GM18868 (cell line): ENCODE measurements at regions not wholly inside any gene's neighbourhood (a gene's known extent, or its start where the extent isn't known, plus 50 kb on each side); places are given as distances from the start of the nearest gene placed in this dataset.

Experiments
- ATAC-seq: cut with Tn5 transposase; IDR thresholded peaks from one replicate; pipeline ENCODE4 v1.9.1; 2021; ENCODE audit warnings: mild to moderate bottlenecking, moderate library complexity; ENCODE audit not compliant: unreplicated experiment

- ATAC-seq = peak; percentile 70
Measured at GRCh38 chr13:34037636-34038540, 219.9 kb downstream of the RFC3 start.

DNA sequence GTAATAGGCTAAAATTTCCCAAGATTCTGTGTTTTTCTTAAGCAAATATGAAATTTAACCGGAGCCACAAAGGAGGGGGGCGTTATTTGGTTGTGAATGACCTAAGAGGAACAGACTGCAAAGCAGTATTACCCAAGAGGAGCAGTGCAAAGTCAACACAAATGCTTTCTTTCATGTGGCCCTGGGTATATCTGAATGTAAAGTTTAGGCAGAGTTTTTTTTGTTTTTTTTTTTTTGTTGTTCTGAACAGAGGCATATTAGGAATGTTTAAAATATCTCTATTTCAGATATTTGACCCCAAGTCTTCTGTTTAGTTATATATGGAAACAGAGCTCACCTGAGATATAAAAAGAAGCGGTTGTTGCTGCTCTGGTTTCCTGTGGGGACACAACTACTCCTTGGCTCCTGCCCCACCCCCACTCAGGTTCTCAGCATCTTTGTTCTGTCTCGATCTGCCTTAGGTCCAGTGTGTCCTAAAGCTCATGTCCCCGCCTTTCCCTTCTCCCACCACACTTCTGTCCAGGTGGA lies 220.7 kb downstream of the RFC3 start:
- peak; percentile 52 for ATAC-seq

DNA sequence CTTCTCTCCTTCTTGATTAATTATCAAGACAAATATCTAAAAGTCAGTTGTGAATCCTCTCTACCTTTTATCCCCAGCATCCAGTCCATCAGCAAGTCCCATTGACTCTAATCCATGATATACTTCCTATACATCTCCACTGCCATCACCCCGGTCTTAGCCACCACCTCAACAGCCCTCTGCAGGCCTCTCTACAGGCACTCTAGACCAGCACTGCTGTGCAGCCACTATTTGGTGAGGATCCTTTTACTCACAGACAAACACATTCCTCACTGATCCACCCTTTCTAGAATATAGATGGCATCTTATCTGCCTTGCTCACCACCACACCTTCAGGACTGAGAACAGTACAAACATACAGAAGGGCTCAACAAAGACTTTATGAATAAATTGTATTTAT lies 221.7 kb downstream of the RFC3 start:
- ATAC-seq = no peak

GRCh38 chr13:34040863-34041262 lies 222.9 kb downstream of the RFC3 start:
- ATAC-seq = no peak

- no peak for ATAC-seq
Measured at GRCh38 chr13:34044041-34044440, 226.1 kb downstream of the RFC3 start.

DNA sequence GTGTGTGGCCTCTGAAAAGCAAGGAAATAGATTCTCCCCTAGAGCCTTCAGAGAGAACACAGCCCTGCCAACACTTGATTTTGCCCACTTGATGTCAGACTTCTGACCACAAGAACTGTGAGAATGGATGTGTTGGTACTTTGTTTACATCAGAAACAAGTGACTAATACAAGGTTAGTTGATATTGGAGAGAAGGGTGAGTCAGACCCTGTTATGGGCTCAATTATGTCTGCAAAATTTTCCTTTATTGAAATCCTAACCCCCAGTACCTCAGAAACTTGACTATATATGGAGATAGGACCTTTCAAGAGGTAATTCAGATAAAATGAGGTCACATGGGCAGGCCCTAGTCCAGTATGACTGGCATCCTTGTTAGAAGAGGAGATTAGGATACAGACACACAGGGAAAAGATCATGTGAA lies 226.7 kb downstream of the RFC3 start:
- ATAC-seq = no peak

GRCh38 chr13:34046457-34046856 lies 228.5 kb downstream of the RFC3 start:
- ATAC-seq = peak; percentile 61

GRCh38 chr13:34048652-34049051 lies 230.7 kb downstream of the RFC3 start:
- ATAC-seq = no peak

- no peak for ATAC-seq
Measured at GRCh38 chr13:34056733-34057258, 238.8 kb downstream of the RFC3 start.

DNA sequence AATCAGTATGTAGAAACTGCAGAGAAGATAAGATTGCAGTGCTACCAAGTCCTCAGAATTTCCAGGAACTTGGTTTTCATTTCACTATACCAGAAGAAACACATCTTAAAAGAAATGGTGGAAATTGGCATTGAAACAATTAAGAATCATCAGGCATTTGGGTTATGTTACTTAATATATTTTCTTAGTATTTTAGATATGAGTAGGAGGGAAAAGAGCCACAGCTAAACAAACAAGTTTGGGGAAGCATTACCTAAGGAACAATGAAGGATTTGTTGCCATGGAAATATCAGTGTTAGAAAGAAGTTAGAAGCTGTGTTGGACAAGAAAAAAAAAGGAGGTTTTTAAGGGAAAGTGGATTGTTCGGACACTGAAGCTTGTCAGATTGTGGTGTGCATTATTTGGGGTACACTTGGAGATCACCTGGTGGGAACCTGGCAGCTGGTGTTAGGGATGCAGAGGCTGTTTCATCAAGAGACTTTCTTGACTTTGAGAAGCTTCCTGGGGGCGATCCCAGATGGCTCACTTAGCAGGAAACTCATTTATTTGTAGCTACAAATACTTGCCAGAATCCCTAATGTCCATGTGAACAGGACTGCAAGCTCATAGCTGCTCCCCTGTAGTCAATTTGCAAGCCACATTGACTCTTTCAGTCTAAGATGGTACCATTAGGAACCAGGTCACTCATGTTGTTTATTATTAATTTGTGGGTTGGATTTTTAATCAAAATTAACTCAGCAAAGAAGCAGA lies 246.7 kb downstream of the RFC3 start:
- no peak for ATAC-seq

- no peak for ATAC-seq
Measured at GRCh38 chr13:34065928-34066327, 248.0 kb downstream of the RFC3 start.

DNA sequence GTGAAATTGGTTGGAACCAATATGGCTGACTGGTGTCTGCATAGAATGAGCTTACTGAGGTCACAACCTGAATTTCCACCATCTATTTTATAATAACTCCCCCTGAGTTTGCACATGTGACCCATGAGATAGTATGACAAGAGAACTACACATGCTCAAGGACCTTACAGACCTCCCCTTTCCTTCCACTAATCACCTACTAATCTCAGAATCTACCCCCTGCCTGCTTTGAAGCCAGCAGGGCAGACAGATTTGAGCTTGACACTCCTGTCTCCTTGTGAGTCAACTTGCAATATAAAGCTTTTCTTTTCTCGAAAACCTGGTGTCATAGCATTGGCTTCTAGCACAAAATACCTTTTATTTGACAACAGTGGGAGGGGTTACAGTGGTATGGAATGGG lies 248.4 kb downstream of the RFC3 start:
- no peak for ATAC-seq

GRCh38 chr13:34070006-34070405 lies 252.1 kb downstream of the RFC3 start:
- ATAC-seq = no peak

DNA sequence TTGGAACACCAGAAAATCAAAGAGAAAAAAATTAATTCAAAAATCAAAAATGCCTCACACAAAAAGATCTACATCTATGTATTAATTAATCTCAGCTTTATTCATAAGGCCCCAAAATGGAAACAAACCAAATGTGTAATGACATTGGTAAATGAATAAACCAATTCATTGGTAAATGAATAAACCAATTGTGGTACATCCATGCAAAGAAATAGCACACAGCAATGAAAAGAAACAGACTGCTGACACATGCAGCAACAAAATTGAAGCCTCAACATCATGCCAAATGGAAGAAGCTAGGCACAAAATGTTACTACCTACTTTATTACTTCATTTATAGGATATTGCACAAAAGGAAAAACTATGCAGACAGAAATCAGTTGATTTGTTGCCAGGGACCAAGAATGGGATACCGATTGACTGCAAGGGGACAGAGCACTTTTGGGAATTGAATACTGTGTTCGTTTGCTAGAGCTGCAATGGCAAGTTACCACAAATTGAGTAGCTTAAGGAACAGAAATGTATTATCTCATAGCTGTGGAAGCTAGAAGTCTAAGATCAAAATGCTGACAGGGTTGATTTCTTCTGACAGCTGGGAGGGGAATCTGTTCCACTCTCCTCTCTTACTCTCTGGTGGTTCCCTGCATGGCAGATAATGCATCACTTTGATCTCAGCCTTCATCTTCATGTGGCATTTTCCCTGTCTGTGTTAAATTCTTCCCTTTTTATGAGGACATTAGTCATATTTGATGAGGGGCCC lies 252.8 kb downstream of the RFC3 start:
- no peak for ATAC-seq

DNA sequence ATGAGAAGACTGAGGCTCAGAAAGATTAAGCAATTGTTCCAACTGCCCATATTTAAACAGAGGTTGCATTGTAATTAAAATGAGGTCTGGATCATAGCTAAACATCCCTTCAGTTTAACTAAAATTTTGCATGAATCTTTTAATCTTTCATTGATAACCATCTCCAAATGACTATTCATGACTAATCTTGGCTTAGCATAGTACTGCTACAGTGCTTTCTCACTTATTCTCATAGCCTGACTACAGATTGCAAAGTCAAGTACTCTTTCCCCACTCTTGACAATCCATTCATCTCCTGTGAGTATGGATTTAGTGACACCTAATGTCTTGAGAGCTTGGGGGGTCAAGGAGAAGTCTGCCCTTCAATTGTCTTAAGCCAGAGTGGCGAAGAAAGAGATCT lies 258.4 kb downstream of the RFC3 start:
- no peak for ATAC-seq

DNA sequence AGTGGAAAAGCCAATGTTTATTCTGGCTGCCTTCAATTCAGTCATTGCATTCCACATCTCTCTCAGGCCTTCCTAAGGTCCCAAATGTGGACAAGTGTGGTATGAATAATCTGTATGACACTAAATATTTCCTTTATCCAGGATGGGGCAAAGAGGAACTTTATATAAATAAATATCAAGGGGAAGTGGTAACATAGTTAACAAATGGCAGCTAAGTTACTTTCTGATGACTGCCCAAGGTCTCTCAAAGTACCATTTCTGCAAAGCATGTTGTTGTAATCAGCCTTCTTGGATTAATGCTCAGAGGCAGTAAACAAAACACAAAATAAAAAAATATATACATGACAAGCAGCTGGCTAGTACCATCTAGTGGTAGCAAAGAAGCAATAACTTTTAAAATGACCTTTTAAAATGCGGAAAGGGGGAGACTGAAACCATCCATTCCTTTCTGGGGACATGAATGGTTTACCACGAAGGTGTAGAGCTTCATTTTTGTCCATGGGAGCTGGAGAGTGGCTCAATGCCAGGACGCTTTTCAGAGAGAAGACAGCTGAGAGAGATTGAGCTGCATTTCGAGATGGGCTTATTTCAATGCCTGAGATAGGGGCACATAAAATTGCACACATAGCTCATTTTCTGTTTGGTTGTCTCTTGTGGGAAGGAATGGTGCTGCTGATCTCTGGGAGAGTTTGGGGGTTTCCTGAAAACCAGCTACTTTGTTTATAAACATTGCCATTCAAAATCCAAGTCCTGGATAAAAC lies 259.2 kb downstream of the RFC3 start:
- ATAC-seq = peak; percentile 63

GRCh38 chr13:34078334-34078999 lies 260.5 kb downstream of the RFC3 start:
- no peak for ATAC-seq

GRCh38 chr13:34085204-34085603 lies 267.3 kb downstream of the RFC3 start:
- no peak for ATAC-seq

- ATAC-seq = peak; percentile 92
Measured at GRCh38 chr13:34086281-34086680, 268.3 kb downstream of the RFC3 start.

- no peak for ATAC-seq
Measured at GRCh38 chr13:34087791-34088190, 269.8 kb downstream of the RFC3 start.
